Stimulated activated CD4-positive, alpha-beta T cell treated with anti-CD3 and anti-CD28 coated beads, Interleukin-2, amount 100 ng/mL, for 24 hours (primary cell): ENCODE measurements at regions not wholly inside any gene's neighbourhood (a gene's known extent, or its start where the extent isn't known, plus 50 kb on each side); places are given as distances from the start of the nearest gene placed in this dataset.
A peak's percentile ranks its signal among the peaks of the same experiment; 100 is the strongest.

Experiments
- DNase-seq, 2 donors: peaks; one replicate each; pipeline ENCODE4 v3.0.0-alpha.2; 2020

- DNase-seq = no peak
Observed at GRCh38 chr12:123040106-123040505, 59.6 kb downstream of the ARL6IP4 start.

- DNase-seq = no peak
Observed at GRCh38 chr12:123038966-123039365, 58.5 kb downstream of the ARL6IP4 start.

GRCh38 chr12:123038486-123038885 is 58.0 kb downstream of the ARL6IP4 start:
- no peak for DNase-seq

- DNase-seq = no peak
Observed at GRCh38 chr12:123037791-123038190, 57.3 kb downstream of the ARL6IP4 start.

GRCh38 chr12:123036466-123037285 is 56.2 kb downstream of the ARL6IP4 start:
- no peak for DNase-seq

GRCh38 chr12:123035841-123036240 is 55.4 kb downstream of the ARL6IP4 start:
- DNase-seq = no peak

- no peak for DNase-seq
Observed at GRCh38 chr12:123034865-123035264, 54.4 kb downstream of the ARL6IP4 start.

GRCh38 chr12:123034022-123034541 is 53.6 kb downstream of the ARL6IP4 start:
- peak in 1 of 2 donors; percentile 16 for DNase-seq

- DNase-seq = no peak
Observed at GRCh38 chr12:123033392-123034021, 53.0 kb downstream of the ARL6IP4 start.

GRCh38 chr12:123032736-123033391 is 52.4 kb downstream of the ARL6IP4 start:
- no peak for DNase-seq
